HEK293 (cell line): ENCODE measurements at regions not wholly inside any gene's neighbourhood (a gene's known extent, or its start where the extent isn't known, plus 50 kb on each side); places are given as distances from the start of the nearest gene placed in this dataset.
"Not testable (repeated sequence)": the region's sequence is repeated elsewhere in the genome, so short reads cannot be mapped to it uniquely, and the experiment has no call there.

ENCODE experiments used
- CTCF ChIA-PET: fragments of 350-600 bp; formaldehyde crosslinking; extraction: SDS; loops from one replicate; lab custom pipeline; 2021; ENCODE audit warnings: antibody characterized with exemption; lab: Yijun Ruan, JAX
- POLR2A ChIA-PET: fragments of 300-600 bp; formaldehyde crosslinking; extraction: SDS; loops from one replicate; lab custom pipeline; 2020; ENCODE audit warnings: antibody characterized with exemption, inconsistent platforms; lab: Yijun Ruan, JAX
- H3K27ac ChIP-seq: fragments of 200-500 bp; sonication (Bioruptor generic); 2 replicates; pipeline ENCODE4 v1.5.1; 2014; ENCODE audit warnings: low read depth, low read length, control low read depth, inconsistent platforms; ENCODE audit errors: extremely low read depth
- H3K36me3 ChIP-seq, 2 experiments: fragments of 200-500 bp in 1 of 2; sonication (Bioruptor generic) in 1 of 2; 1 replicate in 1 of 2; 2 replicates in 1 of 2; pipeline ENCODE4 v1.5.1; 2014 to 2017; ENCODE audit warnings: inconsistent platforms in 2 of 2, low read length in 2 of 2; ENCODE audit not compliant: control insufficient read depth in 2 of 2, insufficient read depth in 1 of 2
- H3K4me1 ChIP-seq: fragments of 200-500 bp; sonication (Bioruptor generic); 2 replicates; pipeline ENCODE4 v1.5.1; 2014; ENCODE audit warnings: mild to moderate bottlenecking, low read length, inconsistent platforms; ENCODE audit not compliant: control insufficient read depth, insufficient read depth
- H3K4me3 ChIP-seq: 2 replicates; pipeline ENCODE4 v1.5.1; 2011; ENCODE audit warnings: low read depth, mild to moderate bottlenecking, control low read depth, low read length, moderate library complexity
- H3K9me3 ChIP-seq: fragments of 200-500 bp; sonication (Bioruptor generic); 2 replicates; pipeline ENCODE4 v1.5.1; 2014; ENCODE audit warnings: low read depth, low read length, inconsistent platforms; ENCODE audit not compliant: control insufficient read depth, insufficient read depth
- BCL11B ChIP-seq: fragments of 450-650 bp; formaldehyde crosslinking; IDR thresholded peaks from 2 replicates; pipeline ENCODE4 v1.5.1; 2016; ENCODE audit warnings: low read depth, missing biosample characterization, missing genetic modification characterization
- INSM2 ChIP-seq: fragments of 450-650 bp; formaldehyde crosslinking; IDR thresholded peaks from 2 replicates; pipeline ENCODE4 v1.5.1; 2016; ENCODE audit warnings: missing biosample characterization, missing genetic modification characterization
- PRDM1 ChIP-seq: fragments of 450-650 bp; formaldehyde crosslinking; IDR thresholded peaks from 2 replicates; pipeline ENCODE4; 2016; ENCODE audit warnings: missing biosample characterization, missing genetic modification characterization
- RBAK ChIP-seq: fragments of 450-650 bp; formaldehyde crosslinking; IDR thresholded peaks from 2 replicates; pipeline ENCODE4 v1.5.1; 2016; ENCODE audit warnings: missing biosample characterization, missing genetic modification characterization
- SCRT1 ChIP-seq: fragments of 450-650 bp; formaldehyde crosslinking; IDR thresholded peaks from 2 replicates; pipeline ENCODE4 v1.5.1; 2016; ENCODE audit warnings: missing biosample characterization, missing genetic modification characterization, borderline replicate concordance
- SCRT2 ChIP-seq: fragments of 450-650 bp; formaldehyde crosslinking; IDR thresholded peaks from 2 replicates; pipeline ENCODE4 v1.5.1; 2016; ENCODE audit warnings: missing biosample characterization, missing genetic modification characterization
- SETDB1 ChIP-seq: IDR thresholded peaks from one replicate; pipeline ENCODE4 v1.6.1; 2017; ENCODE audit warnings: mild to moderate bottlenecking, low read length, moderate library complexity, mixed read lengths; ENCODE audit not compliant: insufficient read length
- SP2 ChIP-seq: fragments of 450-650 bp; formaldehyde crosslinking; IDR thresholded peaks from 2 replicates; pipeline ENCODE4 v1.5.1; 2016; ENCODE audit warnings: missing biosample characterization, missing genetic modification characterization
- ZBTB17 ChIP-seq: fragments of 450-650 bp; formaldehyde crosslinking; IDR thresholded peaks from 2 replicates; pipeline ENCODE4 v1.5.1; 2016; ENCODE audit warnings: missing biosample characterization, missing genetic modification characterization
- ZNF112 ChIP-seq: fragments of 450-650 bp; formaldehyde crosslinking; IDR thresholded peaks from 2 replicates; pipeline ENCODE4 v1.5.0; 2017; ENCODE audit warnings: missing biosample characterization, missing genetic modification characterization
- ZNF121 ChIP-seq: fragments of 450-650 bp; formaldehyde crosslinking; IDR thresholded peaks from 2 replicates; pipeline ENCODE4 v1.5.1; 2016; ENCODE audit warnings: missing biosample characterization, missing genetic modification characterization
- ZNF184 ChIP-seq: fragments of 450-650 bp; IDR thresholded peaks from 2 replicates; pipeline ENCODE4 v1.5.1; 2018; ENCODE audit warnings: missing biosample characterization, mild to moderate bottlenecking, missing genetic modification characterization
- ZNF274 ChIP-seq, 2 experiments: fragments of 200-500 bp in 1 of 2; fragments of 450-650 bp in 1 of 2; sonication (Bioruptor generic) in 1 of 2; formaldehyde crosslinking in 1 of 2; IDR thresholded peaks; 2 replicates each; pipeline versions ENCODE4 v1.5.1 to v1.6.1; 2014 to 2016; ENCODE audit warnings: borderline replicate concordance in 1 of 2, inconsistent platforms in 1 of 2, low read length in 1 of 2, missing biosample characterization in 1 of 2, missing genetic modification characterization in 1 of 2
- ZNF404 ChIP-seq: fragments of 450-650 bp; formaldehyde crosslinking; IDR thresholded peaks from 2 replicates; pipeline ENCODE4 v1.5.1; 2017; ENCODE audit warnings: missing biosample characterization, missing genetic modification characterization
- ZNF423 ChIP-seq: fragments of 450-650 bp; formaldehyde crosslinking; IDR thresholded peaks from 2 replicates; pipeline ENCODE4 v1.5.1; 2016; ENCODE audit warnings: missing biosample characterization, missing genetic modification characterization
- ZNF580 ChIP-seq: fragments of 450-650 bp; formaldehyde crosslinking; IDR thresholded peaks from 2 replicates; pipeline ENCODE4 v1.5.1; 2016; ENCODE audit warnings: missing biosample characterization, missing genetic modification characterization
- ZNF677 ChIP-seq: fragments of 450-650 bp; IDR thresholded peaks from 2 replicates; pipeline ENCODE4 v1.5.0; 2018; ENCODE audit warnings: missing biosample characterization, mild to moderate bottlenecking, missing genetic modification characterization, moderate library complexity
- ZNF776 ChIP-seq: fragments of 450-650 bp; formaldehyde crosslinking; IDR thresholded peaks from 2 replicates; pipeline ENCODE4 v1.5.0; 2017; ENCODE audit warnings: missing biosample characterization, missing genetic modification characterization, borderline replicate concordance
- ZNF792 ChIP-seq: fragments of 450-650 bp; formaldehyde crosslinking; IDR thresholded peaks from 2 replicates; pipeline ENCODE4 v1.5.1; 2016; ENCODE audit warnings: missing biosample characterization, missing genetic modification characterization
- TF ChIP-seq, protein P1 (sequence below): fragments of 450-650 bp; formaldehyde crosslinking; IDR thresholded peaks from 2 replicates; pipeline ENCODE4 v1.5.1; 2016; ENCODE audit warnings: missing biosample characterization, missing genetic modification characterization
- TF ChIP-seq, protein P2 (sequence below): fragments of 450-650 bp; formaldehyde crosslinking; IDR thresholded peaks from 2 replicates; pipeline ENCODE4 v1.5.1; 2017; ENCODE audit warnings: missing biosample characterization, missing genetic modification characterization

GRCh38 chr2:92074549-92074898 lies 2796.7 kb upstream of the TEKT4 start:
- Histone ChIP-seq H3K9me3 (no peaks in the 10 kb centered on the region), H3K36me3 (no peaks in the 10 kb centered on the region), H3K4me1 (no peaks in the 10 kb centered on the region), H3K27ac (no peak overlapping the region), H3K4me3 (no peak overlapping the region)
- ChIA-PET CTCF (no interaction called here), POLR2A (no interaction called here)
- TF ChIP-seq, protein P1, sequence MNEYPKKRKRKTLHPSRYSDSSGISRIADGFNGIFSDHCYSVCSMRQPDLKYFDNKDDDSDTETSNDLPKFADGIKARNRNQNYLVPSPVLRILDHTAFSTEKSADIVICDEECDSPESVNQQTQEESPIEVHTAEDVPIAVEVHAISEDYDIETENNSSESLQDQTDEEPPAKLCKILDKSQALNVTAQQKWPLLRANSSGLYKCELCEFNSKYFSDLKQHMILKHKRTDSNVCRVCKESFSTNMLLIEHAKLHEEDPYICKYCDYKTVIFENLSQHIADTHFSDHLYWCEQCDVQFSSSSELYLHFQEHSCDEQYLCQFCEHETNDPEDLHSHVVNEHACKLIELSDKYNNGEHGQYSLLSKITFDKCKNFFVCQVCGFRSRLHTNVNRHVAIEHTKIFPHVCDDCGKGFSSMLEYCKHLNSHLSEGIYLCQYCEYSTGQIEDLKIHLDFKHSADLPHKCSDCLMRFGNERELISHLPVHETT = no peak
- TF ChIP-seq ZNF404 (tag by site-specific recombination) (no peak), ZNF121 (tag by site-specific recombination) (no peak), BCL11B (no peak), SCRT1 (no peak), ZBTB17 (tag by site-specific recombination) (no peak), ZNF580 (tag by site-specific recombination) (no peak), INSM2 (tag by site-specific recombination) (no peak), ZNF274 (IDR thresholded peaks at IDR 0.05; ENCODE audit: low read length) (no peak), ZNF274 (tag by site-specific recombination; IDR thresholded peaks at IDR 0.05; ENCODE audit: borderline replicate concordance) (no peak), ZNF792 (tag by site-specific recombination) (no peak), SETDB1 (no peak), SP2 (tag by site-specific recombination) (no peak), ZNF776 (tag by site-specific recombination) (no peak), SCRT2 (tag by site-specific recombination) (no peak), RBAK (tag by site-specific recombination) (no peak), ZNF184 (tag by site-specific recombination) (no peak), ZNF423 (tag by site-specific recombination) (no peak), ZNF677 (tag by site-specific recombination) (no peak), ZNF112 (no peak)
- TF ChIP-seq, protein P2, sequence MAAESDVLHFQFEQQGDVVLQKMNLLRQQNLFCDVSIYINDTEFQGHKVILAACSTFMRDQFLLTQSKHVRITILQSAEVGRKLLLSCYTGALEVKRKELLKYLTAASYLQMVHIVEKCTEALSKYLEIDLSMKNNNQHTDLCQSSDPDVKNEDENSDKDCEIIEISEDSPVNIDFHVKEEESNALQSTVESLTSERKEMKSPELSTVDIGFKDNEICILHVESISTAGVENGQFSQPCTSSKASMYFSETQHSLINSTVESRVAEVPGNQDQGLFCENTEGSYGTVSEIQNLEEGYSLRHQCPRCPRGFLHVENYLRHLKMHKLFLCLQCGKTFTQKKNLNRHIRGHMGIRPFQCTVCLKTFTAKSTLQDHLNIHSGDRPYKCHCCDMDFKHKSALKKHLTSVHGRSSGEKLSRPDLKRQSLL = no peak

DNA sequence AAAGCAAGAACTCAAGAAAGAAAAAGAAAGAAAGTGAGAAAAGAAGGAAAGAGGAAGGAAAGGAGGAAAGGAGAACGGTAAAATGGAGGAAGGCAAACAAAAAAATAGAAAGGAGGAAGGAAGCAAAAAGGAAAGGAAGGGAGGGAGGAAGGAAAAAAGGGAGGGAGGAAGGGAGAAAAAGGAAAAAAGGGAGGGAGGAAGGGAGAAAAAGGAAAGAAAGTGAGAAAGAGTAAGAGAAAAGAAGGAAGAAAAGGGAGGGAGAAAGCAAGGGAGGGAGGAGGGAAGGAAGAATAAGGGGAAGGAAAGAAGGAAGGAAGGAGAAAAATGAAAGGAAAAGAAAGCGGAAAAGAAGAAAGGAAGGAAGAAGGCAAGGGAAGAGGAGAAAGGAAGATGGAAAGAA lies 2795.9 kb upstream of the TEKT4 start:
- not testable (repeated sequence) for H3K4me3 ChIP-seq, H3K36me3 ChIP-seq
- TF ChIP-seq PRDM1 (tag by site-specific recombination) = peak; percentile 87
- TF ChIP-seq, all 188 proteins: peak for 1; not testable (repeated sequence) for 187
- POLR2A ChIA-PET, H3K4me1 ChIP-seq, CTCF ChIA-PET, H3K27ac ChIP-seq, H3K9me3 ChIP-seq: not testable (repeated sequence)
